ENCODE measurements at regions not wholly inside any gene's neighbourhood (a gene's known extent, or its start where the extent isn't known, plus 50 kb on each side); places are given as distances from the start of the nearest gene placed in this dataset.

DNA sequence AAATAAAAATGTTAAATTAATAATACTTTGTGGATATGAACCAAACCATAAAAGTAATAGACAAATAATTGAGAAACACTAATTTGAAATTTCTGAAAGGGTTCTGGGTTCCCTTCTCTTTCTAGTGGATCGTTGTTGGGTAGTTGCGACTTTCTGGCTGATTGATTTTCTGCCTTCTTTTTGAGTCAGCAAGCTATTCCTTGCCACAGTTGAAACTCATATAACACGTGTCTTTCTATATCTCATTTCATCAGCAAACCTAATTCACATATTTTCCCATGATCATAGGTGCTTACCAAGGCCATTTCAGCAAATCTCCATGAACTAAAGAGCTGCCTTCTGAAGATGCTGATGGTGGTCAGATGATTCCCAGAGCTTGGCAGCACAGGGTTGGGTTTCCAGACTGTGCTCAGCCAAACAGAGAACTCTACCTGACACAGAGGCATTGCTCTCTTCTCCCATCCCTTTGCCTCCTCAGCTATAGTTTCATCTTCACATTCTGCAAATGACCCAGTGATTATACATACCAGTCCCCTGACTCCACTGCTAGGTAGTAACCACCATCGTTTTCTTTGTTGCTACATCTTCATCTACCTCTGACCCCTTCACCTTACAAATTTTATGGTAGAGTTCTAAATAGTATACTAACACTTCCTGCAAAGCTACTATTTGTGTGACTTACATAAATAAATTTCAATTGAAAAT lies 383.9 kb upstream of the DPH6 start:
- Histone ChIP-seq H3K27me3 (ENCODE audit: control insufficient read depth, insufficient read depth) (no peaks in the 10 kb centered on the region), H3K4me1 (ENCODE audit: control insufficient read depth, insufficient read depth, low read length) (no peaks in the 10 kb centered on the region), H3K4me3 (ENCODE audit: low read length) (no peak overlapping the region), H3K27ac (ENCODE audit: low read length) (no peak overlapping the region), H3K9me3 (ENCODE audit: control insufficient read depth, low read length) (no peaks in the 10 kb centered on the region)
- DNase-seq (no peak), ATAC-seq (no peak)
- intact Hi-C loops (cut with DNase I): no loop called here
- 72% methylated on average over 4 of the region's 4 CpGs for WGBS

DNA sequence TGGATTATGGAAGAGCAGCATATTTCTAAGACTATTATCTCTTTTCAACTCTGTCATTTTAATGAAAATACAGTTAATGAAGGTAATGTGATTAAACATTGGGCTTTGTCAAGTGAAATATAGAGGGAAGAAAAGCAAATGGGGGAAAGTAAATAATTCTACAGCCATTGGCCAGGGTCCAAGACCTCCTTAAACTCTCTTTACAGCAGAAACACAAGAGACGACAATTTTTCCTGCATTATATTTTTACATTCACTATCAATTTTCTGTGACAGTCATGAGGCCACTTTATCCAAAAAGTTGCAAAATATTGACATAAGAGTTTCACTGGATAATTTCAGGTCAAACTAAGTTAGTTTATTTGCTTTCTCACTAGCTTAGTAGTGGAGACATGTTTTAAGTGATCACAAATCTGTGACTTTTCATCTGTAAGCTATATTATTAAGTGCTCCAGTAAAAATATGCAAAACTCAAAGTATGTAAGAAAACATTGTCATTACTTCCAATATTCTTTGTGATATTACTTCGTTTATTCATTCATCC lies 385.9 kb upstream of the DPH6 start:
- no peaks in the 10 kb centered on the region for H3K9me3 ChIP-seq (ENCODE audit: control insufficient read depth, low read length)
- DNase-seq (no peak), ATAC-seq (no peak)
- H3K27ac ChIP-seq (ENCODE audit: low read length): no peak overlapping the region
- H3K27me3 ChIP-seq (ENCODE audit: control insufficient read depth, insufficient read depth): no peaks in the 10 kb centered on the region
- intact Hi-C loops (cut with DNase I): no loop called here
- H3K4me3 ChIP-seq (ENCODE audit: low read length): no peak overlapping the region
- H3K4me1 ChIP-seq (ENCODE audit: control insufficient read depth, insufficient read depth, low read length): no peaks in the 10 kb centered on the region
- 67% methylated on average over 2 of the region's 2 CpGs for WGBS

DNA sequence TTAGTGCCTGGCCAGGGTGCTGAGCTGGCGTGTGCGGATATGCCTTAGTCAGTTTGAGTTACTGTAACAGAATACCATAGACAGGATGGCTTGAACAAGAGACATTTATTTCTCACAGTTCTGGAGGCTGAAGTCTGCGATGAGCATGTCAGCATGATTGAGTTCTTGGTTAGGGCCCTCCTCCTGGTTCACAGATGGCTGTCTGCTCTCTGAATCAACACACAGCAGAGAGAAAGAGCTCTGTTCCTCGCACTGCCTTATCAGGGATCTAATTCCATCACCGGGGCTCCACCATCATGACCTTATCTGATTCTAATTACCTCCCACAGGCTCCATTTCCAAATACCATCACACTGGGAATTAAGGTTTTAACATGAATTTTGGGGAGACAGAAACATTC lies 386.6 kb upstream of the DPH6 start:
- Histone ChIP-seq H3K4me1 (ENCODE audit: control insufficient read depth, insufficient read depth, low read length) (no peaks in the 10 kb centered on the region), H3K9me3 (ENCODE audit: control insufficient read depth, low read length) (no peaks in the 10 kb centered on the region), H3K4me3 (ENCODE audit: low read length) (no peak overlapping the region), H3K27ac (ENCODE audit: low read length) (no peak overlapping the region), H3K27me3 (ENCODE audit: control insufficient read depth, insufficient read depth) (no peaks in the 10 kb centered on the region)
- intact Hi-C loops (cut with DNase I): no loop called here
- ATAC-seq (no peak), DNase-seq (no peak)
- 61% methylated on average over 5 of the region's 5 CpGs for WGBS

DNA sequence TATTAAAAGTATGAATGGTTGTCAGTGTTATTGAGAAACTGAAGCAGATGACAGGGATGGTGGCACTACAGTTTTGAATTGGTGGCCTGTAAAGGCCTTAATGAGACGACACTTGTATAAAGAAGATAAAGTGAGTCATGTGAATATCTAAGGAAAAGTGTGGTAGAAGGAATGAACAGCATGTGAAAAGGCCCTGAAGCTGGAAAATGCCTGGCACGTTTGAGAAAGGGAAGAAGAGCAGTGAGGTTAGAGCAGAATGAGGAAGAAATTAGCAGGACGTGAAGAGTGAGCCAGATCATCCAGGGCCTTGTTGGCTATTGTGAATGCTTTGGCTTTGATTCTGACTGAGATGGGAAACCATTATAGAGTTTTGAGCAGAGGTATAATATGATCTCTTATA lies 387.6 kb upstream of the DPH6 start:
- ATAC-seq (no peak), DNase-seq (no peak)
- intact Hi-C loops (cut with DNase I): no loop called here
- no peak overlapping the region for H3K27ac ChIP-seq (ENCODE audit: low read length)
- H3K27me3 ChIP-seq (ENCODE audit: control insufficient read depth, insufficient read depth): no peaks in the 10 kb centered on the region
- H3K4me1 ChIP-seq (ENCODE audit: control insufficient read depth, insufficient read depth, low read length): no peaks in the 10 kb centered on the region
- no peaks in the 10 kb centered on the region for H3K9me3 ChIP-seq (ENCODE audit: control insufficient read depth, low read length)
- H3K4me3 ChIP-seq (ENCODE audit: low read length): no peak overlapping the region
- 85% methylated on average over 3 of the region's 3 CpGs for WGBS

DNA sequence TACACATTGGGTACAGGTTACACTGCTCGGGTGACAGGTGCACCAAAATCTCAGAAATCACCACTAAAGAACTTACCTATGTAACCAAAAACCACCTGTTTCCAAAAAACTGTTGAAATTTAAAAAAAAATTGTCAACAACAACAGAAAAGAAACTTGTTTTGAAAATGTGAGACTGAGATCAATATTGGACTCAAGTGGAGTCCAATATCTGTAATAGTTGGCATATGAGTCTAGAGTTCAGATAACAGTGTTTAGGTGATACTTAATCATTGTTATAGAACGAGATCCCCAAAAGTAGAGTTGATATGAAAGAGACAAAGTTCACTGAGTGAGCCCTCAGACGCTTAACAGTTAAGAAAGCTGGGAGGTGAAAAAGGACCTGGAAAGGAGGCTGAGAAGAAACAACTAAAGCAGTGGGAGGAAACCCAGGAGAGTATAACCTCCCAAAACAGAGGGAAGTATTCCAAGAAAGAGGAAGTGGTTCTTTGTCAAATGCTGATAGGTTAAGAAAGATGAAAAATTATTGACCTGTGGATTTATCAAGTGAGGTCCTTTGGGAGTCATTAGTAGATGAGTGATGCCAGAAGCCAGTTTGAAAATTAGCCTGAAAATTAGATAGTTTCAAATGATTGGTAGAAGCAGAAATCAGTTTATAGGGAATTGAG lies 388.6 kb upstream of the DPH6 start:
- Histone ChIP-seq H3K4me1 (ENCODE audit: control insufficient read depth, insufficient read depth, low read length) (no peaks in the 10 kb centered on the region), H3K4me3 (ENCODE audit: low read length) (no peak overlapping the region), H3K27me3 (ENCODE audit: control insufficient read depth, insufficient read depth) (no peaks in the 10 kb centered on the region), H3K27ac (ENCODE audit: low read length) (no peak overlapping the region), H3K9me3 (ENCODE audit: control insufficient read depth, low read length) (no peaks in the 10 kb centered on the region)
- WGBS: 93% methylated on average over 3 of the region's 3 CpGs
- no peak for ATAC-seq
- intact Hi-C loops (cut with DNase I): no loop called here
- DNase-seq: no peak

DNA sequence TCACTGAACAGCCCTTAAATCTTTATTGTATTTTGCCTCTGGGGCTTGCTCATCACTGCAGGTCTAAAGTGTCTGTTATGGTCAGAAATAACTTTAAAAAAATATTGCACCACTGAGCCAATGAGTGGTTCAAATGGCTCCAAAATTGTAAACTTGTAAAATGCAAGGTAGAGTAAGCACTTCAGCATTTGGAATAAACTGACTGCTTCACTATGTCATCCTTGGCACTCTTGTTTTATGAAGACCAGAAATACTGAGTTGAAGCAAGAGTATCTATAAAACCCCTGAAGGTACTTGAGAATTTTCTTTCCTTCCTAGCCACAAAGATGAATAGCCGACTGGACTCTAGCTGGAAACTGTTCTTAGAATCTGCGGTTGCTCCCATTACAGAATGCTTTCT lies 390.3 kb upstream of the DPH6 start:
- Histone ChIP-seq H3K4me1 (ENCODE audit: control insufficient read depth, insufficient read depth, low read length) (no peaks in the 10 kb centered on the region), H3K27me3 (ENCODE audit: control insufficient read depth, insufficient read depth) (no peaks in the 10 kb centered on the region), H3K27ac (ENCODE audit: low read length) (no peak overlapping the region), H3K4me3 (ENCODE audit: low read length) (no peak overlapping the region), H3K9me3 (ENCODE audit: control insufficient read depth, low read length) (no peaks in the 10 kb centered on the region)
- intact Hi-C loops (cut with DNase I): no loop called here
- 96% methylated on average over 2 of the region's 2 CpGs for WGBS
- no peak for ATAC-seq
- no peak for DNase-seq

DNA sequence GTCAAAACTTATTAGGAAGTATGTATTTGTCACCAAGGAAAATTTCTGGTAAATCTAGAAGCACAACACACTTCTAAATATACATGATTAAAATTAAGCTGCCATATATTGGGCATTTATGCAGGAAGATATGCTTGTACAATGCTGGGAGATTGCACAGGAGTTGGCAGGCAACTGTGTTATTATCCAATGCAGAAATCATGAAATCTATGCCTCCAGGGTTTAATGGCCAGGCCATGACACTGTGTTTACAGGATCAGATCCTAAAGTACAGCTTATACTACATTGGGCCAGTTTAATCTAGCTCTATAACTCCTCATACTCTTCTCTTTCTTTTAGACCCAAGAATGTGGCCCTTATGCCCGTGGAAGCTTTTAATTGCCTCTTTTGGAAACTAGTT lies 391.4 kb upstream of the DPH6 start:
- ATAC-seq (no peak), DNase-seq (no peak)
- WGBS: 83% methylated on average over 1 of the region's 1 CpG
- Histone ChIP-seq H3K27me3 (ENCODE audit: control insufficient read depth, insufficient read depth) (no peaks in the 10 kb centered on the region), H3K4me1 (ENCODE audit: control insufficient read depth, insufficient read depth, low read length) (no peaks in the 10 kb centered on the region), H3K27ac (ENCODE audit: low read length) (no peak overlapping the region), H3K9me3 (ENCODE audit: control insufficient read depth, low read length) (no peaks in the 10 kb centered on the region), H3K4me3 (ENCODE audit: low read length) (no peak overlapping the region)
- intact Hi-C loops (cut with DNase I): no loop called here

DNA sequence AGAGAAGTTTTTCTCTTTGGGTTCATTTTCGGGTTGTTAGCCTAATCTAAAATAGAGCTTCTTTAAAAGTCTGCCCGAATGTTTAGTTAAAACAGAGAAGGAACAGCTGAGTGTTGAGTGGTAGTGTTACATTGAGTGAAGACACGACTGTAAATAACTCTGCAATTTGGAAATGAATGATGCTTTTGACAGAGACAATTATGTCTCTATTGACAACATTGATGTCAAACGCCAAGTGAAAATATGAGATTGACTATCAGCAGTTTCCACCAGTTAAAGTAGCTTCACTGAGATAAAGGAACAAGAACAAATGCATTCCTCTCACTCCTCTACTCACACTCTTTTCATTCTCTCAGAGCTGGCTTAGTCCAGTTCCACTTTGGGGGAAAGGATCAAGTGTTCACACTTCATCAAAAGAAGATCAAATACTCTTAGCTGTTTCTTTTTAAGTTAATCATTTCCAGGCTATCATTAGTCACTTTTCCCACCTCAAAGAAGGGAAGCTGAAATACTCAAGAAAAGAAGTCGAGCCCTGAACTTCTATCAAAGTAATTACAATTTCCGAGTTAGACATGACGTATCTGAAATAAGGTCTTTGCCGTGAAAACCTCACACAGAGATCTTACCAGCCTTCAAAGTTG lies 399.1 kb upstream of the DPH6 start:
- intact Hi-C loops (cut with DNase I): no loop called here
- Histone ChIP-seq H3K27me3 (ENCODE audit: control insufficient read depth, insufficient read depth) (no peaks in the 10 kb centered on the region), H3K4me3 (ENCODE audit: low read length) (no peak overlapping the region), H3K9me3 (ENCODE audit: control insufficient read depth, low read length) (no peaks in the 10 kb centered on the region), H3K27ac (ENCODE audit: low read length) (no peak overlapping the region), H3K4me1 (ENCODE audit: control insufficient read depth, insufficient read depth, low read length) (no peaks in the 10 kb centered on the region)
- WGBS: 56% methylated on average over 8 of the region's 8 CpGs
- ATAC-seq: no peak
- DNase-seq: no peak

DNA sequence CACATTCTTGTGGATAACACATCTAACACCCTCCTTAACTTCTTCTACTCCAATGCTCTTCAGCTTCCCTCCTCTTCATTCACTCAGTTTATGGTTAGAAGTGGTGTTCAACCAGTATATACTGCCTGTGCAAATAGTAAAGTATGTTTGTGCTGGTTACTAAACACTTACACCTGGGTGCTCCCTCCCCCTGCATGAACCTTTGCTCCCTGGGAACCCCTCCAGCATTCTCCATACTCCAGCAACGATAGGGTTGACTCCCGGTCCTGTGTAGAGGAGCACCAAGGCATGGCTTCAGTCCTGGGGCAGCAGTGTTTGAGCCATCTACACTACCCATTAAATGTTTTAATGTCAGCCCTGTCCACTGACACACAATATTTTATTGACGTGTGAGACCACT lies 407.5 kb upstream of the DPH6 start:
- intact Hi-C loops (cut with DNase I): no loop called here
- no peaks in the 10 kb centered on the region for H3K9me3 ChIP-seq (ENCODE audit: control insufficient read depth, low read length)

DNA sequence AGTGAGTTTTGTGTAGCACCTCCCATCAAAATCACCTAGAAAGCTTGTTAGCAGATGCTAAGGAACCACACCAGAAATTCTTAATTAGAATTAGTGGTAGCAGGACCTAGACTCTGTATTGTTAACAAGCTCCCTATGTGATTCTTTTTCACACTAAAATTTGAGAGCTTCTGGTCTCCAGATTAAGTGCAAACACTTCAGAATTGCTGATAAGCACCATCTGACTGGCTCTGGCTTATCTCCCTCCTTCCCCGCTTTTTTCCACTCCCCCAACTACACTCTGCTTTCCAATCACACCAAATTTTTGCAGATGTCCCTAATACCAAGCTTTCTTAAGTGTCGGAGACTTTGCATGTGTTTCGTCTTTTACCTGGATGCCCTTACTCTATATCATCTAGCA lies 410.1 kb upstream of the DPH6 start:
- no peak for ATAC-seq
- WGBS: 45% methylated on average over 3 of the region's 3 CpGs
- Histone ChIP-seq H3K9me3 (ENCODE audit: control insufficient read depth, low read length) (no peaks in the 10 kb centered on the region), H3K27ac (ENCODE audit: low read length) (no peak overlapping the region), H3K4me3 (ENCODE audit: low read length) (no peak overlapping the region), H3K4me1 (ENCODE audit: control insufficient read depth, insufficient read depth, low read length) (no peaks in the 10 kb centered on the region), H3K27me3 (ENCODE audit: control insufficient read depth, insufficient read depth) (no peaks in the 10 kb centered on the region)
- intact Hi-C loops (cut with DNase I): no loop called here
- no peak for DNase-seq

More for the DNA sequence above, 407.5 kb upstream of the DPH6 start:
- Histone ChIP-seq H3K27me3 (ENCODE audit: control insufficient read depth, insufficient read depth) (no peaks in the 10 kb centered on the region), H3K27ac (ENCODE audit: low read length) (no peak overlapping the region), H3K4me1 (ENCODE audit: control insufficient read depth, insufficient read depth, low read length) (no peaks in the 10 kb centered on the region), H3K4me3 (ENCODE audit: low read length) (no peak overlapping the region)
- no peak for DNase-seq
- ATAC-seq: no peak
- WGBS: 94% methylated on average over 3 of the region's 3 CpGs

DNA sequence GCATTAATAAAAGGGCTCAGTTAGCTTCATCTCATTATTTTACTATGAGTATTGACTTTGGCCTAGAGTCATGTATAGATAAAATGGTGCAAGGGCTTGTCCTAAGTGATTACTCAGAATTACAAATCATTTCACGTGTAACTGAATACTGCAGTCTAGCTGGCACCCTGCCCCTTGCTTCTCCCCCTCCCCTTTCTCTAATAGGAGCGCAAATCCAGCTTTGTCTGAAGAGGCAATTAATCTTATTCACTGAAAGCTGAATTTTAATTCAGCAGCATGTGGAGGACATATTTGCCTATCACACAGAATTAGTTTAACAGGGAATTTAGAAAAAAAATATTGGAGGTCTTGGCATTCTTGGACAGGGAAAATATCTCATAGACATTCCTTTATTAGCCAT lies 412.1 kb upstream of the DPH6 start:
- Histone ChIP-seq H3K9me3 (ENCODE audit: control insufficient read depth, low read length) (no peaks in the 10 kb centered on the region), H3K4me1 (ENCODE audit: control insufficient read depth, insufficient read depth, low read length) (no peaks in the 10 kb centered on the region), H3K27ac (ENCODE audit: low read length) (no peak overlapping the region), H3K4me3 (ENCODE audit: low read length) (no peak overlapping the region), H3K27me3 (ENCODE audit: control insufficient read depth, insufficient read depth) (no peaks in the 10 kb centered on the region)
- DNase-seq (peak in 1 of 3 donors; percentile 30), ATAC-seq (no peak)
- 61% methylated on average over 2 of the region's 2 CpGs for WGBS
- intact Hi-C loops (cut with DNase I): no loop called here

Data from right cardiac atrium (tissue), 5 donors.